H1 (cell line): ENCODE measurements at regions not wholly inside any gene's neighbourhood (a gene's known extent, or its start where the extent isn't known, plus 50 kb on each side); places are given as distances from the start of the nearest gene placed in this dataset.

Source experiments
- CTCF ChIA-PET: fragments of 300-600 bp; sonication (Branson Sonifier 250); formaldehyde crosslinking; loops from one replicate; lab custom pipeline; 2021; ENCODE audit not compliant: partially characterized antibody; lab: Charles Lee
- POLR2A ChIA-PET: fragments of 300-600 bp; sonication (Branson Sonifier 250); formaldehyde crosslinking; loops from one replicate; lab custom pipeline; 2021; ENCODE audit warnings: inconsistent platforms; ENCODE audit not compliant: partially characterized antibody; lab: Charles Lee
- DNase-seq, 2 experiments: peaks; one replicate each; pipeline versions ENCODE4 v3.0.0 to v3.0.0-alpha.2; 2010 to 2022; ENCODE audit warnings: low spot score in 2 of 2, low read depth in 1 of 2, mixed read lengths in 1 of 2
- FAIRE-seq: peaks from 2 replicates; lab custom pipeline; 2011; peaks lifted over from hg19 to GRCh38; lab: Jason Lieb, UNC
- H2AFZ ChIP-seq: 2 replicates; pipeline ENCODE4 v1.8.1; 2012; ENCODE audit warnings: low read length, inconsistent platforms
- H2AK5ac ChIP-seq: 2 replicates; pipeline ENCODE4 v1.6.1; 2013; ENCODE audit warnings: low read depth, low read length
- H2BK120ac ChIP-seq: replicated peaks from 2 replicates; pipeline ENCODE3; 2013; ENCODE audit warnings: low read depth, low read length, inconsistent platforms
- H2BK12ac ChIP-seq: 2 replicates; pipeline ENCODE4 v1.6.1; 2013; ENCODE audit warnings: low read depth, low read length
- H2BK15ac ChIP-seq: 2 replicates; pipeline ENCODE4 v1.6.1; 2013; ENCODE audit warnings: low read length
- H2BK20ac ChIP-seq: 2 replicates; pipeline ENCODE4 v1.6.1; 2013; ENCODE audit warnings: low read length
- H2BK5ac ChIP-seq: 2 replicates; pipeline ENCODE4 v1.6.1; 2013; ENCODE audit warnings: low read depth, low read length
- H3K14ac ChIP-seq: 2 replicates; pipeline ENCODE4 v1.6.1; 2013; ENCODE audit warnings: inconsistent platforms; ENCODE audit not compliant: insufficient read length
- H3K18ac ChIP-seq: 2 replicates; pipeline ENCODE4 v1.6.1; 2013; ENCODE audit warnings: low read length; ENCODE audit errors: extremely low read depth
- H3K23ac ChIP-seq: 2 replicates; pipeline ENCODE4 v1.6.1; 2013; ENCODE audit warnings: inconsistent platforms; ENCODE audit not compliant: insufficient read length
- H3K23me2 ChIP-seq: 2 replicates; pipeline ENCODE4 v1.6.1; 2013; ENCODE audit warnings: low read depth, low read length
- H3K27ac ChIP-seq: 2 replicates; pipeline ENCODE4 v1.6.1; 2011; ENCODE audit warnings: low read depth, low read length, inconsistent platforms
- H3K27me3 ChIP-seq, 4 experiments: replicated peaks in 1 of 4; 1 replicate in 1 of 4; 2 replicates in 3 of 4; pipeline versions ENCODE4 v1.6.1 to v1.8.1; 2011 to 2013; ENCODE audit warnings: low read length in 3 of 4, mild to moderate bottlenecking in 3 of 4, inconsistent platforms in 2 of 4, mixed read lengths in 2 of 4, moderate library complexity in 1 of 4; ENCODE audit not compliant: control insufficient read depth in 3 of 4, insufficient read depth in 3 of 4; ENCODE audit errors: extremely low read depth in 1 of 4
- H3K36me3 ChIP-seq, 4 experiments: 2 replicates each; pipeline versions ENCODE4 v1.6.1 to v1.8.1; 2011 to 2013; ENCODE audit warnings: mild to moderate bottlenecking in 4 of 4, low read length in 3 of 4, moderate library complexity in 2 of 4, control low read depth in 1 of 4, inconsistent platforms in 1 of 4; ENCODE audit not compliant: insufficient read depth in 4 of 4, control insufficient read depth in 2 of 4
- H3K4ac ChIP-seq: replicated peaks from 2 replicates; pipeline ENCODE3; 2013; ENCODE audit warnings: low read length, low read depth, mixed read lengths, inconsistent platforms; ENCODE audit not compliant: insufficient read length
- H3K4me1 ChIP-seq, 4 experiments: replicated peaks in 1 of 4; 1 replicate in 1 of 4; 2 replicates in 3 of 4; pipeline versions ENCODE4 v1.6.1 to v1.8.1; 2011 to 2013; ENCODE audit warnings: low read length in 3 of 4, inconsistent platforms in 2 of 4, mixed read lengths in 1 of 4; ENCODE audit not compliant: insufficient read depth in 4 of 4, control insufficient read depth in 3 of 4
- H3K4me2 ChIP-seq, 2 experiments: 2 replicates each; pipeline versions ENCODE4 v1.6.1 to v1.8.1; 2011 to 2013; ENCODE audit warnings: low read depth in 2 of 2, low read length in 2 of 2, control low read depth in 1 of 2, inconsistent platforms in 1 of 2, mild to moderate bottlenecking in 1 of 2; ENCODE audit not compliant: insufficient read depth in 1 of 2
- H3K4me3 ChIP-seq, 4 experiments: fragments of 200-600, 300-600 bp in 1 of 4; sonication (generic), shearing (Covaris generic), sonication (Bioruptor Twin) in 1 of 4; 2 replicates each; pipeline versions ENCODE4 v1.5.1 to v1.8.1; 2011 to 2016; ENCODE audit warnings: low read length in 4 of 4, low read depth in 3 of 4, control low read depth in 2 of 4, inconsistent platforms in 2 of 4, mild to moderate bottlenecking in 2 of 4, mixed read lengths in 1 of 4, moderate library complexity in 1 of 4; ENCODE audit not compliant: insufficient read depth in 2 of 4; ENCODE audit errors: extremely low read depth in 1 of 4
- H3K56ac ChIP-seq: replicated peaks from 2 replicates; pipeline ENCODE3; 2013; ENCODE audit warnings: low read depth, mild to moderate bottlenecking, mixed read lengths, low read length, inconsistent platforms; ENCODE audit not compliant: insufficient read length
- H3K79me1 ChIP-seq: 2 replicates; pipeline ENCODE4 v1.6.1; 2013; ENCODE audit warnings: low read depth, low read length, control low read depth
- H3K79me2 ChIP-seq, 2 experiments: 2 replicates each; pipeline versions ENCODE4 v1.6.1 to v1.8.1; 2012 to 2013; ENCODE audit warnings: low read length in 2 of 2, mild to moderate bottlenecking in 2 of 2, inconsistent platforms in 1 of 2; ENCODE audit not compliant: insufficient read depth in 2 of 2, control insufficient read depth in 1 of 2
- H3K9ac ChIP-seq, 4 experiments: replicated peaks in 1 of 4; 1 replicate in 1 of 4; 2 replicates in 3 of 4; pipeline versions ENCODE4 v1.6.1 to v1.8.1; 2011 to 2013; ENCODE audit warnings: low read depth in 3 of 4, low read length in 3 of 4, control low read depth in 2 of 4, mild to moderate bottlenecking in 2 of 4, moderate library complexity in 2 of 4, inconsistent platforms in 1 of 4; ENCODE audit errors: extremely low read depth in 1 of 4
- H3K9me3 ChIP-seq, 2 experiments: 2 replicates each; pipeline versions ENCODE4 v1.6.1 to v1.8.1; 2012 to 2013; ENCODE audit warnings: mild to moderate bottlenecking in 2 of 2, moderate library complexity in 2 of 2, control low read depth in 1 of 2, inconsistent platforms in 1 of 2, low read depth in 1 of 2, low read length in 1 of 2, mixed read lengths in 1 of 2; ENCODE audit not compliant: insufficient read depth in 2 of 2
- H4K20me1 ChIP-seq, 2 experiments: replicated peaks in 1 of 2; 2 replicates each; pipeline versions ENCODE3 to v1.8.1; 2011 to 2013; ENCODE audit warnings: inconsistent platforms in 2 of 2, low read length in 2 of 2, mild to moderate bottlenecking in 1 of 2; ENCODE audit not compliant: insufficient read depth in 2 of 2, control insufficient read depth in 1 of 2
- H4K5ac ChIP-seq: 2 replicates; pipeline ENCODE4 v1.6.1; 2013; ENCODE audit warnings: low read length, low read depth, mixed read lengths, inconsistent platforms; ENCODE audit not compliant: insufficient read length
- H4K8ac ChIP-seq: 2 replicates; pipeline ENCODE4 v1.8.0; 2013; ENCODE audit warnings: mild to moderate bottlenecking, moderate library complexity, low read length, inconsistent platforms; ENCODE audit not compliant: insufficient read depth; ENCODE audit errors: extremely low read depth
- H4K91ac ChIP-seq: replicated peaks from 2 replicates; pipeline ENCODE3; 2013; ENCODE audit warnings: low read length, mixed read lengths, inconsistent platforms; ENCODE audit not compliant: insufficient read length
- CTBP2 ChIP-seq: IDR thresholded peaks from 2 replicates; pipeline ENCODE4 v1.7.0; 2011; ENCODE audit warnings: borderline replicate concordance, mild to moderate bottlenecking, moderate library complexity, mixed read lengths, low read length; ENCODE audit not compliant: insufficient read depth, insufficient read length
- GTF2F1 ChIP-seq: IDR thresholded peaks from 2 replicates; pipeline ENCODE4 v1.6.1; 2012; ENCODE audit warnings: low read depth, low read length, improper control_type of control experiment, borderline replicate concordance
- HDAC2 ChIP-seq, 2 experiments: fragments of 300-600 bp in 1 of 2; sonication (generic) in 1 of 2; IDR thresholded peaks; 2 replicates each; pipeline ENCODE4 v1.6.1; 2011 to 2012; ENCODE audit warnings: low read depth in 2 of 2, low read length in 2 of 2, mild to moderate bottlenecking in 2 of 2, moderate library complexity in 2 of 2, borderline replicate concordance in 1 of 2, inconsistent platforms in 1 of 2
- KDM1A ChIP-seq: fragments of 200-600, 300-600 bp; sonication (generic); IDR thresholded peaks from 2 replicates; pipeline ENCODE4 v1.7.1; 2016; ENCODE audit warnings: mild to moderate bottlenecking, low read length, borderline replicate concordance
- KDM5A ChIP-seq: fragments of 200-600 bp; IDR thresholded peaks from 2 replicates; pipeline ENCODE4 v1.7.1; 2012; ENCODE audit warnings: mild to moderate bottlenecking, low read length, inconsistent platforms, mixed read lengths
- SIN3A ChIP-seq, 2 experiments: IDR thresholded peaks in 1 of 2; conservative IDR thresholded peaks in 1 of 2; 2 replicates each; pipeline ENCODE4 v1.6.1; 2011 to 2012; ENCODE audit warnings: low read length in 2 of 2, improper control_type of control experiment in 1 of 2, low read depth in 1 of 2, mild to moderate bottlenecking in 1 of 2
- TAF1 ChIP-seq: IDR thresholded peaks from 2 replicates; pipeline ENCODE4 v1.6.1; 2011; ENCODE audit warnings: mild to moderate bottlenecking, low read depth, low read length
- TAF7 ChIP-seq: optimal IDR thresholded peaks from 2 replicates; pipeline ENCODE3; 2011; ENCODE audit warnings: low read depth, mild to moderate bottlenecking, inconsistent platforms, low read length, moderate library complexity, borderline replicate concordance
- ZNF274 ChIP-seq: IDR thresholded peaks from 2 replicates; pipeline ENCODE4 v1.7.0; 2012; ENCODE audit warnings: low read length, borderline replicate concordance; ENCODE audit errors: extremely low read depth
- WGBS, 2 experiments: shearing (Covaris generic) in 1 of 2; methylation state at CpG; one replicate each; pipeline versions ENCODE4 v1.1.6 to v1.1.7; 2013 to 2015; ENCODE audit warnings: low lambda C conversion rate in 2 of 2, mixed read lengths in 2 of 2, inconsistent platforms in 1 of 2, low coverage in 1 of 2, missing lambda C conversion rate in 1 of 2; ENCODE audit not compliant: insufficient replicate concordance in 2 of 2, insufficient coverage in 1 of 2, insufficient read length in 1 of 2; ENCODE audit errors: extremely low coverage in 1 of 2, missing lambda C conversion rate in 1 of 2; 5-methylcytosine and 5-hydroxymethylcytosine counted together
- TF ChIP-seq, protein P1 (sequence below), 3 experiments: IDR thresholded peaks; 1 replicate in 2 of 3; 2 replicates in 1 of 3; pipeline versions ENCODE4 v1.5.1 to v1.6.1; 2011; ENCODE audit warnings: low read length in 3 of 3, mild to moderate bottlenecking in 3 of 3, inconsistent platforms in 2 of 3, low read depth in 1 of 3, moderate library complexity in 1 of 3; ENCODE audit not compliant: insufficient read depth in 1 of 3; ENCODE audit errors: control extremely low read depth in 1 of 3

GRCh38 chrY:17430570-17431166, 449.4 kb downstream of the CDY2B start:
- no peak overlapping the region for H3K4me2 ChIP-seq
- H3K27me3 ChIP-seq = no peaks in the 10 kb centered on the region
- H3K18ac ChIP-seq = no peak overlapping the region
- H4K20me1 ChIP-seq = no peaks in the 10 kb centered on the region
- no peak for FAIRE-seq
- no peaks in the 10 kb centered on the region for H3K36me3 ChIP-seq
- no peaks in the 10 kb centered on the region for H3K4me1 ChIP-seq
- H3K9ac ChIP-seq = no peak overlapping the region
- H4K5ac ChIP-seq = no peak overlapping the region
- H2BK20ac ChIP-seq = no peak overlapping the region
- no peak overlapping the region for H3K27ac ChIP-seq
- no peak overlapping the region for H3K14ac ChIP-seq
- POLR2A ChIA-PET = no interaction called here
- H3K4ac ChIP-seq = no peak overlapping the region
- no peaks in the 10 kb centered on the region for H3K9me3 ChIP-seq
- 38% methylated on average over 5 of the region's 5 CpGs; no CpG with 5 or more reads in 1 of the 2 experiments for WGBS, 2 experiments
- no peak overlapping the region for H3K56ac ChIP-seq
- DNase-seq = peak in 1 of 2 experiments; percentile 52
- no peak overlapping the region for H2AFZ ChIP-seq
- H2BK15ac ChIP-seq = no peak overlapping the region
- H3K23me2 ChIP-seq = no peaks in the 10 kb centered on the region
- no peak overlapping the region for H4K8ac ChIP-seq
- H3K4me3 ChIP-seq = no peak overlapping the region
- no peak overlapping the region for H2BK5ac ChIP-seq
- no peak overlapping the region for H2BK120ac ChIP-seq
- no peak overlapping the region for H3K23ac ChIP-seq
- H2BK12ac ChIP-seq = no peak overlapping the region
- H3K79me2 ChIP-seq = no peaks in the 10 kb centered on the region
- no peak overlapping the region for H2AK5ac ChIP-seq
- CTCF ChIA-PET = interaction anchor here (0.7 to 1.4 kb wide), 2 partner anchors 18 to 149 kb away, joined by 3 to 4 read pairs; no protein-coding TSS in a partner anchor
- no peak overlapping the region for H4K91ac ChIP-seq
- no peaks in the 10 kb centered on the region for H3K79me1 ChIP-seq
- TF ChIP-seq TAF7 (no peak), CTBP2 (no peak), TAF1 (no peak), SIN3A (conservative IDR thresholded peaks at IDR 0.05 in 1 of 2, IDR thresholded peaks at IDR 0.05 in 1 of 2; ENCODE audit: low read depth in 1 of 2, low read length in 2 of 2) (no peak), ZNF274 (no peak), GTF2F1 (no peak), HDAC2 (IDR thresholded peaks at IDR 0.05; ENCODE audit: borderline replicate concordance in 1 of 2, low read depth in 2 of 2, low read length in 2 of 2) (no peak), KDM5A (no peak), KDM1A (no peak)
- TF ChIP-seq, protein P1, sequence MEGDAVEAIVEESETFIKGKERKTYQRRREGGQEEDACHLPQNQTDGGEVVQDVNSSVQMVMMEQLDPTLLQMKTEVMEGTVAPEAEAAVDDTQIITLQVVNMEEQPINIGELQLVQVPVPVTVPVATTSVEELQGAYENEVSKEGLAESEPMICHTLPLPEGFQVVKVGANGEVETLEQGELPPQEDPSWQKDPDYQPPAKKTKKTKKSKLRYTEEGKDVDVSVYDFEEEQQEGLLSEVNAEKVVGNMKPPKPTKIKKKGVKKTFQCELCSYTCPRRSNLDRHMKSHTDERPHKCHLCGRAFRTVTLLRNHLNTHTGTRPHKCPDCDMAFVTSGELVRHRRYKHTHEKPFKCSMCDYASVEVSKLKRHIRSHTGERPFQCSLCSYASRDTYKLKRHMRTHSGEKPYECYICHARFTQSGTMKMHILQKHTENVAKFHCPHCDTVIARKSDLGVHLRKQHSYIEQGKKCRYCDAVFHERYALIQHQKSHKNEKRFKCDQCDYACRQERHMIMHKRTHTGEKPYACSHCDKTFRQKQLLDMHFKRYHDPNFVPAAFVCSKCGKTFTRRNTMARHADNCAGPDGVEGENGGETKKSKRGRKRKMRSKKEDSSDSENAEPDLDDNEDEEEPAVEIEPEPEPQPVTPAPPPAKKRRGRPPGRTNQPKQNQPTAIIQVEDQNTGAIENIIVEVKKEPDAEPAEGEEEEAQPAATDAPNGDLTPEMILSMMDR (IDR thresholded peaks at IDR 0.05; ENCODE audit: control extremely low read depth in 1 of 3, insufficient read depth in 1 of 3, low read depth in 1 of 3, low read length in 3 of 3) = peak; percentile 4 to 56 (median 21); a peak in 2 of 4 replicates
